ENCODE measurements at regions not wholly inside any gene's neighbourhood (a gene's known extent, or its start where the extent isn't known, plus 50 kb on each side); places are given as distances from the start of the nearest gene placed in this dataset.

- Histone ChIP-seq H3K79me2 (ENCODE audit: low read depth) (no peaks in the 10 kb centered on the region), H3K4me2 (no peak overlapping the region), H3K9me3 (ENCODE audit: low read depth) (no peaks in the 10 kb centered on the region), H3K4me1 (peaks cover 6% of the 10 kb centered on the region), H3F3A (ENCODE audit: low read depth) (no peaks in the 10 kb centered on the region), H3K4me3 (no peak overlapping the region), H3K27me3 (no peaks in the 10 kb centered on the region), H3K36me3 (no peaks in the 10 kb centered on the region), H3K27ac (no peak overlapping the region), H3K9ac (no peak overlapping the region), H2AFZ (replicated peaks) (no peak overlapping the region), H4K20me1 (ENCODE audit: low read depth) (no peaks in the 10 kb centered on the region)
- no peak overlapping the region for H3K4me3 Mint-ChIP-seq
- no peaks in the 10 kb centered on the region for H3K27me3 Mint-ChIP-seq (ENCODE audit: insufficient read depth, low read depth)
- H3K9me3 Mint-ChIP-seq: no peaks in the 10 kb centered on the region
- no peak for DNase-seq (ENCODE audit: low spot score)
- TF ChIP-seq EZH2 (IDR thresholded peaks at IDR 0.05): no peak
- TF ChIP-seq EZH2phosphoT487 (IDR thresholded peaks at IDR 0.05): no peak
- TF ChIP-seq CTCF (IDR thresholded peaks at IDR 0.05): no peak
- peaks cover 11% of the 10 kb centered on the region for H3K4me1 Mint-ChIP-seq
- H3K27ac Mint-ChIP-seq: no peak overlapping the region
- no peaks in the 10 kb centered on the region for H3K36me3 Mint-ChIP-seq
Measured at GRCh38 chr5:30102185-30102584, 1091.3 kb upstream of the CDH6 start.

DNA sequence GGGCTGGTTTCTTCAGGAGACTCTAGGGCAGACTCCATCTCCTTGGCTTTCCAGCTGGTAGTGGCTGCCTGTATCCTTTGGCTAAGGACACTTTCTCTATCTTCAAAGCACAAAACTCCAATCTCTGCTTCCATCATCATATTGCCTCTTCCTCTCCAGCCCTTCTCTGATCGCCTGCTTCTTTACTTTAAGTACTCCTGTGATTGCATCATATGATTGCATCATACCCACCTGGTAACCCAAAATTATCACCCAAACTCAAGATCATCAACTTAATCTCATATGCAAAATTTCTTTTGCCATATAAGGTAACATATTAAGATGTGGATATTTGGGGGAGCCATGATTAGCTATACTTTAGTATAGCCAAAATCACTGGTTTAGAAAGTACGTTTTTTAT is 1092.6 kb upstream of the CDH6 start:
- Histone ChIP-seq H3F3A (ENCODE audit: low read depth) (no peaks in the 10 kb centered on the region), H3K4me2 (no peak overlapping the region), H3K9ac (no peak overlapping the region), H3K27me3 (no peaks in the 10 kb centered on the region), H3K36me3 (no peaks in the 10 kb centered on the region), H3K79me2 (ENCODE audit: low read depth) (no peaks in the 10 kb centered on the region), H3K4me1 (peaks cover 6% of the 10 kb centered on the region), H3K27ac (no peak overlapping the region), H2AFZ (replicated peaks) (peak overlapping the region; percentile 35), H3K9me3 (ENCODE audit: low read depth) (no peaks in the 10 kb centered on the region), H4K20me1 (ENCODE audit: low read depth) (no peaks in the 10 kb centered on the region), H3K4me3 (no peak overlapping the region)
- DNase-seq (ENCODE audit: low spot score): no peak
- TF ChIP-seq CTCF (IDR thresholded peaks at IDR 0.05) (no peak), EZH2phosphoT487 (IDR thresholded peaks at IDR 0.05) (no peak), EZH2 (IDR thresholded peaks at IDR 0.05) (no peak)
- H3K9me3 Mint-ChIP-seq: no peaks in the 10 kb centered on the region
- H3K4me3 Mint-ChIP-seq: no peak overlapping the region
- no peak overlapping the region for H3K27ac Mint-ChIP-seq
- no peaks in the 10 kb centered on the region for H3K27me3 Mint-ChIP-seq (ENCODE audit: insufficient read depth, low read depth)
- no peaks in the 10 kb centered on the region for H3K36me3 Mint-ChIP-seq
- peaks cover 11% of the 10 kb centered on the region for H3K4me1 Mint-ChIP-seq

- Histone ChIP-seq H3K4me1 (peaks cover 6% of the 10 kb centered on the region), H2AFZ (replicated peaks) (peak overlapping the region; percentile 35), H3K36me3 (no peaks in the 10 kb centered on the region), H3K9ac (no peak overlapping the region), H3K79me2 (ENCODE audit: low read depth) (no peaks in the 10 kb centered on the region), H3K4me3 (no peak overlapping the region), H4K20me1 (ENCODE audit: low read depth) (no peaks in the 10 kb centered on the region), H3K4me2 (no peak overlapping the region), H3F3A (ENCODE audit: low read depth) (no peaks in the 10 kb centered on the region), H3K27me3 (no peaks in the 10 kb centered on the region), H3K9me3 (ENCODE audit: low read depth) (no peaks in the 10 kb centered on the region), H3K27ac (no peak overlapping the region)
- no peaks in the 10 kb centered on the region for H3K36me3 Mint-ChIP-seq
- H3K27me3 Mint-ChIP-seq (ENCODE audit: insufficient read depth, low read depth): no peaks in the 10 kb centered on the region
- no peaks in the 10 kb centered on the region for H3K9me3 Mint-ChIP-seq
- DNase-seq (ENCODE audit: low spot score): no peak
- no peak overlapping the region for H3K4me3 Mint-ChIP-seq
- TF ChIP-seq CTCF (IDR thresholded peaks at IDR 0.05) (no peak), EZH2phosphoT487 (IDR thresholded peaks at IDR 0.05) (no peak), EZH2 (IDR thresholded peaks at IDR 0.05) (no peak)
- H3K27ac Mint-ChIP-seq: no peak overlapping the region
- peaks cover 11% of the 10 kb centered on the region for H3K4me1 Mint-ChIP-seq
Measured at GRCh38 chr5:30100148-30100713, 1093.3 kb upstream of the CDH6 start.
